GM18951 (cell line): ENCODE measurements at regions not wholly inside any gene's neighbourhood (a gene's known extent, or its start where the extent isn't known, plus 50 kb on each side); places are given as distances from the start of the nearest gene placed in this dataset.

Experiments
- POLR2A ChIP-seq: IDR thresholded peaks from 4 replicates; pipeline ENCODE4 v1.6.1; 2011; ENCODE audit warnings: mild to moderate bottlenecking; ENCODE audit not compliant: insufficient read length, insufficient read depth; ENCODE audit errors: extremely low read depth
- in situ Hi-C: fragments of 300-500 bp; cut with MboI; formaldehyde crosslinking; loops from one replicate; pipeline ENCODE4 v1.12.0; 2022; ENCODE audit warnings: low sequenced_read_pairs, mixed read lengths, inconsistent platforms; ENCODE audit not compliant: unreplicated experiment

DNA sequence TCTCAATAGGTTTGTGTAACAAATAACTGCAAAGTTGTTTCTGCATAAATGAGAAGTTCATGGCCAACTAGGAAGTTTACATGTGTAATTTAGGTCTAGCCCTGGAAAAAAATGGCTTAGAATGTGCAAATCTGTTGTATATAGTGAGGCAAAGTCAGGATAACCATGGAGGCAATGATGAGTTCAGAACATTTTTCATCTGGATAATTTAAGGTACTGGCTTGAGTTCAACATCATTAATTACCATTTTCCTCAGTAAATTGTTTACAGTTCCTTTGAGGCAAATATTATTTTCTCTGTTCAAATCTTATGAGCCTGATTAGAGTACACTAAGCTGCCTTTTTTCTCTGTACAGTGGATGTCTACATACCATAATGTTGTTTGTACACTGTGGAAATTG is 1259.0 kb upstream of the NUDT12 start:
- in situ Hi-C loops: no loop called here
- TF ChIP-seq POLR2A: no peak

DNA sequence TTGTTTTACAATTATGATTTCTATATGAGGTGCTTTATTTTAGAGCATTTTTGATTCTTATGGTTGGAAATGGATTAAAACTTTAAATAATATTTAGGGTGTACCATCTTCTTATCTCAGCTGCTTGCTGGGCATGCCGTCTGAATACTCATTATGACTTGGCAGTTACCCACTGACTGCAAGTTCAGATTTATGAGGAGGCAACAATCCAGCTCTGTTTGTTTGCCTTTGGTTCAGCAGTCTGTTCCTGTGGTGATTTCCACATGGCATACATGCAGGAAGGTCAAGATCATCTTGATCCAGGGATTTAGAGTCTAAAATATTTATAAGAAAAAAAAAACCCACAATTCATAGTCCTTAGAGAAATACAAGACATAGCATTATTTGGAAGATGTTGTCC is 1254.5 kb upstream of the NUDT12 start:
- in situ Hi-C loops: no loop called here
- TF ChIP-seq POLR2A: no peak

DNA sequence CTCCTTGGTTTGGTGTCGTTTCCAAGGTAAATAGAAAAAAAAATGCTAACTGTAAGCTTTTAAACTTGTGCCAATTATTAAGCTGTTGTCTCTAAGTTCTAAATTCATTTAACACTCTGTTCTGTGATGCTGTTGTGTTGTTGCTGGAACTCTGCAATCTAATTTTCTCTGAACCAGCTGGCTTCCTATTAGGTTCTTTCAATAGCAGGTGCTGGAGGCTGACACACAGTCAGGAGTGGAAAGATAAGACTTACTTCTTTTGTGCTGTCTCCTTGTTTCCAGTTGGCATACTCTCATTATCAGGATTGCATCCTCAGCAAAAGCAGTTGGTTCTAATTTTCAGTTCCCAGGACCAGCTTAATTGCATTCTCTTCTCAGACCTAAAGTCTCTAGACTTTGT is 1252.6 kb upstream of the NUDT12 start:
- TF ChIP-seq POLR2A: no peak
- in situ Hi-C loops: no loop called here

DNA sequence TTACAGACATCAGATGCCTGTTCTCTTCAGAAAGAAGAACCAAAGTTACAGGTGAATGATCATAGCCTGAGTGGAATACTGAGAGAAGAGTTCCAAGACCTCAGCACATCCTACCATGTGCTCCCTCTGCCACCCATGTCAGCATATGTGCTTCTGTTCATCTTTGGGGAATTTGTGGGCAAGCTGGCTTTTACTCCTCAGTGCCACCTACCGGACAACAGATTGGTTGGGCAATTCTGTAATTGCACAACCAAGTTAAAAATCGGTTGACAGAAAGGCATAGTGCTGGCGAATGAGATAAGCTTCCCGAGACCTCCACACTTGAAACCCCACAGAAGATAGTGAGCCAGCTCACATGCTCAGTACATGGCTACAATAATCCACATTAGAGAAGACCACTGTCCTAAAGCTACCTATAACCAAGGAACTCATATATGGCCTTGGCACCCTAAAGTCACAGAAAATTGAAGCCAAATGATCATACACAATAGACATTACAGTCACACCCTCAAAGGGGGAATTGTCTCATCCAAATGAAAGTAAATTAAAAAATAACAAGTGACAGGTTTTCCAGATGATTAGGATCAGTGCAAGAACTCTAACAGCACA is 1238.0 kb upstream of the NUDT12 start:
- in situ Hi-C loops: no loop called here
- no peak for TF ChIP-seq POLR2A

DNA sequence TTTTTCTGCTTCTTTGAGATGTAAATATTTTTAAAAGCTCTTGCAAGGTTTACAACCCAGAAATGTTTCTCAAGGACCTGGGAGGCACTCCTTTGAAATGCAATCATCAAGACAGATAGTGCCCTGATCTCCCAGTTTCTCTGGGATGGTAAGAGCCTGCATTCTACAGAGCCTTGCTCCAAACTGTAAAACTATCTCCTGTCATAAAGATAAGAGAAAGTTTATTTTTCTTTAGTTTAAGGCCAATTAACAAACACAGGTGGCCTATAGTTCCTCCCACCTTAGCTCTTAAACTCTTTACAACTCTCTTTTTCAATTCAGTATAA is 1231.1 kb upstream of the NUDT12 start:
- in situ Hi-C loops: no loop called here

DNA sequence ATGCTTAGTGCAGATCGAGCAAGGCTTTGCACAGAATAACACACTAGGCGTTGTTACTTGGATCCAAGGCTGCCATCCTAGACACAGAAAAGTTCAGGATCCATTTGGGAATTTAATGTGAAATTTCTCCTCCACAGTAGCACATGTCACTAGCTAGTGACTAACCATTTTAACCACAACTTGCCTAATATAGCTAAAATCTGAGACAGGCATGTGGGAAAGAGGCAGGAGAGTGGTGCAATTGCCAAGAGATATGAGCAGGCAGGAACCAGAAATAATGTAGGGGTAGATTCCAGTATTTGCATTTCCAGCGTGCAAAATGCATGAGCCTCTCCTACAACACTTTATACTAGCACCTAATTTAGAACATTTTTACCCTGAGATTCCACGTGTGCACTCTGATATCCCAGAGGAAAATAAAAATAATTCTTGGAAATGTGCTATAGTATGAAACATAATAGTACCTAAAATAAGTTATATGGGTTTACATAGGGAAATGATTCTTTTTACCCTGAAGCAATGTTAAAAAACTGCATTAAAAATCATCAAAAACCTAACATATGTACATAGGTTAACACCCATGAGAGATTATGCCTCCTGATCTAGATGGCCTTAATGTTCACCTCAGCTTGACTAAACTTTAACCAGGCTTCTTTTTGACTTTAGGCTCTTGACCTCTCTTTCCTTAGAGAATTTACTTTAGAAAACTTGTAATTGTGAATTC is 1230.6 kb upstream of the NUDT12 start:
- in situ Hi-C loops: no loop called here
- TF ChIP-seq POLR2A: no peak

More for the DNA sequence above, 1231.1 kb upstream of the NUDT12 start:
- no peak for TF ChIP-seq POLR2A

DNA sequence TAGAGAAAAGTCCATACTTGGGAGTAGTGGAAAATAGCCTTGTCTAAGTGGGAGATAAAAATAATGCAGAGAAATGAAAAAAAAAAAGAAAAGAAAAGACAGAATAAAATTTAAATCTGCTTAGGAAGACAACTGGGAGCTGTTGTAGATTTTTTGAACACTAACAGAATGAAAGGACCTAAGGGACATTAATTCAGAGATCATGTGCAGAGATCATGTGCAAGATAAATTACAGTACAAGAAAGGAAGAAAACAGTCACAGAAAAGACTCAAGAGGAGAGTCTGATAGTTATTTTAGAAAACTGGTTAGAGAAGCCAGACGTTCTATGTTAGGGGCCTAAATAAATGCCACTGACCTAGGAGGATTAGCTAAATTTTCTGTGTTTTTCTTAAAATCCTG is 1226.8 kb upstream of the NUDT12 start:
- no peak for TF ChIP-seq POLR2A
- in situ Hi-C loops: no loop called here

DNA sequence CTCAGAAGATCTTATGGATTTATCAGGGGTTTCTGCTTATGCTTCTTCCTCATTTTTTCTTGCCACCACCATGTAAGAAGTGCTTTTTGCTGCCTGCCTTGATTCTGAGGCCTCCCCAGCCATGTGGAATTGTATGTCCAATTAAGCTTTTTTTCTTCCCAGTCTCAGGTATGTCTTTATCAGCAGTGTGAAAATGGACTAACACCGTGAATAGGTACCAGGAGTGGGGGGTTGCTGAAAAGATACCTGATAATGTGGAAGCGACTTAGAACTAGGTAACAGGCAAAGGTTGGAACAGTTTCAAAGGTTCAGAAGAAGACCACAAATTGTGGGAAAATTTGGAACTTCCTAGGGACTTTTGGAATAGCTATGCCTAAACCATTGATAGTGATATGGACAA is 1222.5 kb upstream of the NUDT12 start:
- in situ Hi-C loops: no loop called here
- TF ChIP-seq POLR2A: no peak

DNA sequence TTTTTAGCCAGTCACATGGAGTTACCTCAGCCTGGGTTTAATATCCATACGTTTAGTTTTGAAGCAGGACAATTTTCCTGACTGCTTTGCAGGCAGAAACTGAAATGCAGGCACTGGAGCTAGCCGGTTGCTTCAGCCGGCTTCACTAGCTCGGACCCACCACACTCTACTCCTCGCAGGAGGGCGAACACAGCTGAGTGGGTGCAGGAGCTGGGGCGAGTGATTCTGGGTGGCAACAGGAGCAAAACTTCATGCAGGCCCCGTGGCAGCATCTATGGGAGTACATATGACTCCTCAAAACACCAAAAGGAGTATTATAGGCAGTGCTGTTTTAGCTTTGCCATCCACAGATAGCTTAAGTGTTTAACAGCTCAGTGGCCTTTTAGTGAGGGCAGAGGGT is 1211.8 kb upstream of the NUDT12 start:
- in situ Hi-C loops: no loop called here
- no peak for TF ChIP-seq POLR2A

DNA sequence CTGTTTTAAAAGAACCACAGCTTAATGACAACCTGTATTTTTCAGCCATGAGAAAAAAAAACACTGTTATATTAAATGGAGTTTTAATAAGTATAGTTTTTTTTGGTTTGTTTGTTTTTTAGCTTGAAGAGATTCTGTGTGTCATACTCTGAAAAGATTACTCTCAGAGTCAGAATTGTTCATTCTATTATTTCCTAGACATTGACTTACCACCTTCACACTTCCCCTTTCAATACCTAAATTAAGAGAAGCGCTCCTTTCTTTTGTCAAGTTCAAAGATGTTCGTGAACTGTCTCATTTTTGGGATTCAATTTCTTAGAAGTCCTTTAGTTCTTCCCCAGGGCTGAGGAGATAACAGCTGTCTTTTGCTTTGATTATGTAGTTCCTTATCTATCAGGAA is 1201.6 kb upstream of the NUDT12 start:
- TF ChIP-seq POLR2A: no peak
- in situ Hi-C loops: no loop called here

DNA sequence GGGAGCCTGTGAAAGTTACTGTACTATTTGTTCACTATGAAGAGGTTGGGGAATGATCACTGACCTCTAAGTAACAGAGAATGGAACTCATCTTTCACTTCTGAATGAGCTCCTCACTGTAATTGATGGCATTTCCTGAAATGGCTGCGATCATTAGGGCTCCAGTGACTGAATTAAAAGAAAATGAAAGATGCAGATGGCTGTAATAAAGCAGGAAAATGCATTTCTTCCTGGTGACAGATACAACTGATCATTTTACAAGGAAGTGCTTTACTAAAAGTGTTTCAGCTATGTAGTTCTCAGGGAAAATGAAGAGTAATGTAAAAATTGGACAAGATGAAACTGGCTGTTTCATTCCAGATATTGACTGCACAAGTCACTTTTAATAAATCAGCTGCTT is 1200.6 kb upstream of the NUDT12 start:
- in situ Hi-C loops: no loop called here
- no peak for TF ChIP-seq POLR2A

DNA sequence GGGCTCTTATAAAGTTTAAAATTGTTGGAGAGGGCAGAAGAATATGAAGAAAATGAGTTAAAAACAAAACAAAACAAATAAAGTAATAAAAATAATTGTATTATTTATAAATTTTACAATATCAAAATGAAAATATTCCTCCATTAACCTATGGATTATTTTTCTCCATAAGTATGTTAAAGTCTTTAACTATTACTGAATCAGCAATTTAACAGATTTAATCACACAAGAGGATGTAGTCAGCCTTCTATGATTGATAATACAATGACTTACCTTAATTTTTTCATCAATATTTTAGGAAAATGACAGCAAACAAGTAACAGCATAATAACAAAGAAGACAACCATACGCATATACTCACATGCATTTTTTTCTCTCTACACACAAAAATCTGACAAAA is 1195.3 kb upstream of the NUDT12 start:
- TF ChIP-seq POLR2A: no peak
- in situ Hi-C loops: no loop called here

DNA sequence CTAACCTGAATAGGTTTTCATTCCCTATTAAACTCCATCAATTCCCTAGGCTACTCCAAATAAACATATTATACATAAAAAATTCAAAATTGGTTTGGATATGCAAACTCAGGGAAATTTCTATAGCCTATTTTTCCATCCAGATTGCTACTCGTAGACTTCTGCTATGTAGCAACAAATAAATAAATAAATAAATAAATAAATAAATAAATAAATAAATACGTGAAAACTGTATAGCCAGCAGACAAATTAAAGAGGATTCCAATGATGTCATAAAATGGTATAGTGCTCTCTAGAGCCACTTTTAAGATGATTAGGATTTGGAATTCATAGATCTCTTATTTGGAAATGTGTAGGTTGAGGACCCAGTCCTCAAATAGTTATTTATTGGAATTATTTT is 1193.2 kb upstream of the NUDT12 start:
- in situ Hi-C loops: no loop called here
- TF ChIP-seq POLR2A: no peak

DNA sequence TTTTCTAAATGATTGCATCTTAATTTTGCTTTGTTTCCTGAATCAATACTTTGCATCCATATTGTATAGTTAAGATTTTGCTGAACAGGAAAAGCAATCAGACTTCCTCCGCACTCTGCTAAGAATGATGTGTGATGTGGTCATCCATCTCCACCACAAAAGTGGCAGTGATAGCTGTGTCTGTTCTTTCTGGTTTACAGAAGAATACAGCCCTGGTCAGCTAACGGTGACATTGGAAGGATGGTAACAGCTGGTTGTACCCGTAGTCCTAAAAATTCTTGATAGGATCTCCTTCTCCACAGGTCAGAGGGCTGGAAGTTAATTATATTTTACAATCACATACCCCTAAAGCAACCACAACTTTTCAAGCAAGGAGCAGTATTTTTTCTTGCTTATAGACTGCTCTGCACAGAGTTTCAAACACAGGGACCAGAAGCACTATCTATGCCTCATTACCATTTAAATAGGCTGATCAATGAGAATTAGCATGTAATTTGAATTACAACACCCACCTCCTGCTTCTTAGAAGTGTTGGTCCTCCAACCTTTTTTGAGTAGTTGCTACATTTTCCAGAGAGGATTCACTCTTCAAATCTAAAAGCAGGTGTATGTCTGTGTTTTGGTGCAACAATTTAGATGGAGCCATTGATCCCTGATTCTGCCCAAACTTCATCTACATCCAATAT is 1191.9 kb upstream of the NUDT12 start:
- in situ Hi-C loops: no loop called here
- no peak for TF ChIP-seq POLR2A
